ENCODE measurements at regions not wholly inside any gene's neighbourhood (a gene's known extent, or its start where the extent isn't known, plus 50 kb on each side); places are given as distances from the start of the nearest gene placed in this dataset.

DNA sequence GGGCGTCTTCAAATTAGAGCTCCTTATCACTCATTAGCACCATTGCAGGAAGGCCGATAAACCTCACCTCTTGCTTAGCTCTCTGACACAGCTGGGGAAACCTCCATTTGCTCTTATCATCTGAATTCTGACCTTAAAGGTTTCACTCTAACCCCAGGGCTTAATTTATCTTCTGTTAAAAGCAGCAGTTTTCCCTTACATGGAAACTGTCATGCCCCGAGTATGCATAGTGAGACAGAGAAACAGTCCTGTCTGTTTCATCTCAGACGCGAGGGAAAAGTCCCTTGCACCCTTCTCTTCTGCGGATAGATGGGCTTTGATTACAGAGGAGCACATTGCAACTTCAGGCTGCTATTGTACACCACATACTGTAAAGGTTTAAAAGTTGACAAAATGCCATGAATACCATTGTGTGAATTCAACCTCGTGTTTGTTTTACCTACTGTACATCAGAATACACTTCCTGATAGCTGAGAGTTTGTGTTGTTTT, 191.5 kb upstream of the BMP2 start:
- TF ChIP-seq, protein P1, sequence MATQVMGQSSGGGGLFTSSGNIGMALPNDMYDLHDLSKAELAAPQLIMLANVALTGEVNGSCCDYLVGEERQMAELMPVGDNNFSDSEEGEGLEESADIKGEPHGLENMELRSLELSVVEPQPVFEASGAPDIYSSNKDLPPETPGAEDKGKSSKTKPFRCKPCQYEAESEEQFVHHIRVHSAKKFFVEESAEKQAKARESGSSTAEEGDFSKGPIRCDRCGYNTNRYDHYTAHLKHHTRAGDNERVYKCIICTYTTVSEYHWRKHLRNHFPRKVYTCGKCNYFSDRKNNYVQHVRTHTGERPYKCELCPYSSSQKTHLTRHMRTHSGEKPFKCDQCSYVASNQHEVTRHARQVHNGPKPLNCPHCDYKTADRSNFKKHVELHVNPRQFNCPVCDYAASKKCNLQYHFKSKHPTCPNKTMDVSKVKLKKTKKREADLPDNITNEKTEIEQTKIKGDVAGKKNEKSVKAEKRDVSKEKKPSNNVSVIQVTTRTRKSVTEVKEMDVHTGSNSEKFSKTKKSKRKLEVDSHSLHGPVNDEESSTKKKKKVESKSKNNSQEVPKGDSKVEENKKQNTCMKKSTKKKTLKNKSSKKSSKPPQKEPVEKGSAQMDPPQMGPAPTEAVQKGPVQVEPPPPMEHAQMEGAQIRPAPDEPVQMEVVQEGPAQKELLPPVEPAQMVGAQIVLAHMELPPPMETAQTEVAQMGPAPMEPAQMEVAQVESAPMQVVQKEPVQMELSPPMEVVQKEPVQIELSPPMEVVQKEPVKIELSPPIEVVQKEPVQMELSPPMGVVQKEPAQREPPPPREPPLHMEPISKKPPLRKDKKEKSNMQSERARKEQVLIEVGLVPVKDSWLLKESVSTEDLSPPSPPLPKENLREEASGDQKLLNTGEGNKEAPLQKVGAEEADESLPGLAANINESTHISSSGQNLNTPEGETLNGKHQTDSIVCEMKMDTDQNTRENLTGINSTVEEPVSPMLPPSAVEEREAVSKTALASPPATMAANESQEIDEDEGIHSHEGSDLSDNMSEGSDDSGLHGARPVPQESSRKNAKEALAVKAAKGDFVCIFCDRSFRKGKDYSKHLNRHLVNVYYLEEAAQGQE (tag by site-specific recombination; IDR thresholded peaks at IDR 0.05): no peak
- TF ChIP-seq, protein P2, sequence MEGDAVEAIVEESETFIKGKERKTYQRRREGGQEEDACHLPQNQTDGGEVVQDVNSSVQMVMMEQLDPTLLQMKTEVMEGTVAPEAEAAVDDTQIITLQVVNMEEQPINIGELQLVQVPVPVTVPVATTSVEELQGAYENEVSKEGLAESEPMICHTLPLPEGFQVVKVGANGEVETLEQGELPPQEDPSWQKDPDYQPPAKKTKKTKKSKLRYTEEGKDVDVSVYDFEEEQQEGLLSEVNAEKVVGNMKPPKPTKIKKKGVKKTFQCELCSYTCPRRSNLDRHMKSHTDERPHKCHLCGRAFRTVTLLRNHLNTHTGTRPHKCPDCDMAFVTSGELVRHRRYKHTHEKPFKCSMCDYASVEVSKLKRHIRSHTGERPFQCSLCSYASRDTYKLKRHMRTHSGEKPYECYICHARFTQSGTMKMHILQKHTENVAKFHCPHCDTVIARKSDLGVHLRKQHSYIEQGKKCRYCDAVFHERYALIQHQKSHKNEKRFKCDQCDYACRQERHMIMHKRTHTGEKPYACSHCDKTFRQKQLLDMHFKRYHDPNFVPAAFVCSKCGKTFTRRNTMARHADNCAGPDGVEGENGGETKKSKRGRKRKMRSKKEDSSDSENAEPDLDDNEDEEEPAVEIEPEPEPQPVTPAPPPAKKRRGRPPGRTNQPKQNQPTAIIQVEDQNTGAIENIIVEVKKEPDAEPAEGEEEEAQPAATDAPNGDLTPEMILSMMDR (tag by site-specific recombination; IDR thresholded peaks at IDR 0.05): no peak
- no peak for TF ChIP-seq ZNF24 (tag by site-specific recombination; IDR thresholded peaks at IDR 0.05)
- TF ChIP-seq, protein P3, sequence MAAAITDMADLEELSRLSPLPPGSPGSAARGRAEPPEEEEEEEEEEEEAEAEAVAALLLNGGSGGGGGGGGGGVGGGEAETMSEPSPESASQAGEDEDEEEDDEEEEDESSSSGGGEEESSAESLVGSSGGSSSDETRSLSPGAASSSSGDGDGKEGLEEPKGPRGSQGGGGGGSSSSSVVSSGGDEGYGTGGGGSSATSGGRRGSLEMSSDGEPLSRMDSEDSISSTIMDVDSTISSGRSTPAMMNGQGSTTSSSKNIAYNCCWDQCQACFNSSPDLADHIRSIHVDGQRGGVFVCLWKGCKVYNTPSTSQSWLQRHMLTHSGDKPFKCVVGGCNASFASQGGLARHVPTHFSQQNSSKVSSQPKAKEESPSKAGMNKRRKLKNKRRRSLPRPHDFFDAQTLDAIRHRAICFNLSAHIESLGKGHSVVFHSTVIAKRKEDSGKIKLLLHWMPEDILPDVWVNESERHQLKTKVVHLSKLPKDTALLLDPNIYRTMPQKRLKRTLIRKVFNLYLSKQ (tag by site-specific recombination; IDR thresholded peaks at IDR 0.05; ENCODE audit: borderline replicate concordance): no peak
- TF ChIP-seq ZNF174 (tag by site-specific recombination; IDR thresholded peaks at IDR 0.05): no peak
- no peak for TF ChIP-seq BCL11A (tag by site-specific recombination; IDR thresholded peaks at IDR 0.05; ENCODE audit: low read depth)
- TF ChIP-seq, protein P4, sequence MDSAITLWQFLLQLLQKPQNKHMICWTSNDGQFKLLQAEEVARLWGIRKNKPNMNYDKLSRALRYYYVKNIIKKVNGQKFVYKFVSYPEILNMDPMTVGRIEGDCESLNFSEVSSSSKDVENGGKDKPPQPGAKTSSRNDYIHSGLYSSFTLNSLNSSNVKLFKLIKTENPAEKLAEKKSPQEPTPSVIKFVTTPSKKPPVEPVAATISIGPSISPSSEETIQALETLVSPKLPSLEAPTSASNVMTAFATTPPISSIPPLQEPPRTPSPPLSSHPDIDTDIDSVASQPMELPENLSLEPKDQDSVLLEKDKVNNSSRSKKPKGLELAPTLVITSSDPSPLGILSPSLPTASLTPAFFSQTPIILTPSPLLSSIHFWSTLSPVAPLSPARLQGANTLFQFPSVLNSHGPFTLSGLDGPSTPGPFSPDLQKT (IDR thresholded peaks at IDR 0.05; ENCODE audit: borderline replicate concordance, low read depth, low read length): no peak
- no peak for TF ChIP-seq KLF16 (tag by site-specific recombination; IDR thresholded peaks at IDR 0.05)
- no peak for TF ChIP-seq EGR2 (tag by site-specific recombination; IDR thresholded peaks at IDR 0.05; ENCODE audit: low read depth)
- no peak for TF ChIP-seq YY1 (tag by site-specific recombination; IDR thresholded peaks at IDR 0.05)
